Effector memory CD4-positive, alpha-beta T cell (primary cell): ENCODE measurements at regions not wholly inside any gene's neighbourhood (a gene's known extent, or its start where the extent isn't known, plus 50 kb on each side); places are given as distances from the start of the nearest gene placed in this dataset.

Experiments used
- DNase-seq, 3 donors: peaks; one replicate each; pipeline ENCODE4 v3.0.0-alpha.2; 2020
- H3K27ac ChIP-seq: 2 replicates; pipeline ENCODE4 v1.7.0; 2013; ENCODE audit warnings: mild to moderate bottlenecking, low read length, moderate library complexity; ENCODE audit not compliant: insufficient read depth, poor library complexity, severe bottlenecking
- H3K27me3 ChIP-seq: replicated peaks from 2 replicates; pipeline ENCODE4 v1.7.0; 2013; ENCODE audit warnings: mild to moderate bottlenecking, low read length; ENCODE audit not compliant: insufficient read depth, control insufficient read depth, poor library complexity, severe bottlenecking
- H3K36me3 ChIP-seq: 2 replicates; pipeline ENCODE4 v1.7.0; 2013; ENCODE audit warnings: mild to moderate bottlenecking, low read length, moderate library complexity; ENCODE audit not compliant: control insufficient read depth, insufficient read depth
- H3K4me1 ChIP-seq: 2 replicates; pipeline ENCODE4 v1.7.0; 2013; ENCODE audit warnings: low read length, mild to moderate bottlenecking; ENCODE audit not compliant: control insufficient read depth, insufficient read depth, poor library complexity, severe bottlenecking
- H3K4me3 ChIP-seq: 2 replicates; pipeline ENCODE4 v1.7.0; 2013; ENCODE audit warnings: low read length, low read depth, mild to moderate bottlenecking; ENCODE audit not compliant: insufficient read depth, poor library complexity, severe bottlenecking
- H3K9me3 ChIP-seq: 2 replicates; pipeline ENCODE4 v1.7.0; 2013; ENCODE audit warnings: mild to moderate bottlenecking, low read length, moderate library complexity; ENCODE audit not compliant: control insufficient read depth

GRCh38 chr13:99862244-99862643 is 109.3 kb downstream of the ZIC5 start:
- H3K9me3 ChIP-seq: no peaks in the 10 kb centered on the region
- H3K4me1 ChIP-seq: no peaks in the 10 kb centered on the region
- no peaks in the 10 kb centered on the region for H3K27me3 ChIP-seq
- DNase-seq: no peak
- no peaks in the 10 kb centered on the region for H3K36me3 ChIP-seq
- no peak overlapping the region for H3K4me3 ChIP-seq
- no peak overlapping the region for H3K27ac ChIP-seq

GRCh38 chr13:99861771-99862170 is 109.8 kb downstream of the ZIC5 start:
- H3K27me3 ChIP-seq: no peaks in the 10 kb centered on the region

GRCh38 chr13:99860745-99861144 is 110.8 kb downstream of the ZIC5 start:
- Histone ChIP-seq H3K27me3 (no peaks in the 10 kb centered on the region), H3K4me3 (no peak overlapping the region)

More at GRCh38 chr13:99861771-99862170, 109.8 kb downstream of the ZIC5 start:
- H3K4me1 ChIP-seq: no peaks in the 10 kb centered on the region
- DNase-seq: no peak
- H3K9me3 ChIP-seq: no peaks in the 10 kb centered on the region
- H3K4me3 ChIP-seq: no peak overlapping the region
- no peak overlapping the region for H3K27ac ChIP-seq
- H3K36me3 ChIP-seq: no peaks in the 10 kb centered on the region

GRCh38 chr13:99859178-99860177 is 112.1 kb downstream of the ZIC5 start:
- H3K27me3 ChIP-seq: no peaks in the 10 kb centered on the region
- H3K4me3 ChIP-seq: no peak overlapping the region
- no peak overlapping the region for H3K27ac ChIP-seq
- no peaks in the 10 kb centered on the region for H3K36me3 ChIP-seq
- H3K9me3 ChIP-seq: no peaks in the 10 kb centered on the region
- no peaks in the 10 kb centered on the region for H3K4me1 ChIP-seq
- peak in 1 of 3 donors; percentile 7 for DNase-seq

More at GRCh38 chr13:99860745-99861144, 110.8 kb downstream of the ZIC5 start:
- Histone ChIP-seq H3K4me1 (no peaks in the 10 kb centered on the region), H3K9me3 (no peaks in the 10 kb centered on the region), H3K27ac (no peak overlapping the region), H3K36me3 (no peaks in the 10 kb centered on the region)
- DNase-seq: no peak

- DNase-seq: no peak
- H3K36me3 ChIP-seq: no peaks in the 10 kb centered on the region
- no peaks in the 10 kb centered on the region for H3K9me3 ChIP-seq
- no peak overlapping the region for H3K4me3 ChIP-seq
- no peak overlapping the region for H3K27ac ChIP-seq
- no peaks in the 10 kb centered on the region for H3K27me3 ChIP-seq
- H3K4me1 ChIP-seq: no peaks in the 10 kb centered on the region
Measured at GRCh38 chr13:99857738-99858137, 113.8 kb downstream of the ZIC5 start.

- no peak overlapping the region for H3K27ac ChIP-seq
- no peaks in the 10 kb centered on the region for H3K27me3 ChIP-seq
- H3K4me1 ChIP-seq: no peaks in the 10 kb centered on the region
- H3K9me3 ChIP-seq: no peaks in the 10 kb centered on the region
- DNase-seq: no peak
- no peaks in the 10 kb centered on the region for H3K36me3 ChIP-seq
- H3K4me3 ChIP-seq: no peak overlapping the region
Measured at GRCh38 chr13:99855526-99856420, 115.8 kb downstream of the ZIC5 start.

- Histone ChIP-seq H3K4me1 (no peaks in the 10 kb centered on the region), H3K9me3 (no peaks in the 10 kb centered on the region), H3K27ac (no peak overlapping the region), H3K36me3 (no peaks in the 10 kb centered on the region), H3K4me3 (no peak overlapping the region), H3K27me3 (no peaks in the 10 kb centered on the region)
- DNase-seq: no peak
Measured at GRCh38 chr13:99854366-99854765, 117.2 kb downstream of the ZIC5 start.

GRCh38 chr13:99847318-99847750 is 124.2 kb downstream of the ZIC5 start:
- Histone ChIP-seq H3K27ac (no peak overlapping the region), H3K27me3 (no peaks in the 10 kb centered on the region), H3K4me1 (no peaks in the 10 kb centered on the region), H3K36me3 (no peaks in the 10 kb centered on the region), H3K9me3 (no peaks in the 10 kb centered on the region), H3K4me3 (no peak overlapping the region)
- no peak for DNase-seq

- Histone ChIP-seq H3K9me3 (no peaks in the 10 kb centered on the region), H3K27me3 (no peaks in the 10 kb centered on the region), H3K27ac (no peak overlapping the region), H3K36me3 (no peaks in the 10 kb centered on the region), H3K4me1 (no peaks in the 10 kb centered on the region), H3K4me3 (no peak overlapping the region)
- DNase-seq: no peak
Measured at GRCh38 chr13:99845161-99845874, 126.2 kb downstream of the ZIC5 start.
